Esophagus squamous epithelium (tissue), 4 donors: ENCODE measurements at regions not wholly inside any gene's neighbourhood (a gene's known extent, or its start where the extent isn't known, plus 50 kb on each side); places are given as distances from the start of the nearest gene placed in this dataset.

ENCODE experiments used
- POLR2A ChIP-seq, 4 donors: fragments of 450-650 bp; IDR thresholded peaks; one replicate each; pipeline ENCODE4 v1.6.1; 2017; ENCODE audit warnings: antibody characterized with exemption in 4 of 4, mild to moderate bottlenecking in 4 of 4, moderate library complexity in 3 of 4
- TF ChIP-seq, protein P1 (sequence below), 6 experiments: fragments of 450-650 bp in 4 of 6; fragments of 200-600 bp in 2 of 6; sonication (generic) in 2 of 6; IDR thresholded peaks; one replicate each; pipeline ENCODE4 v1.5.1; 2016 to 2019; ENCODE audit warnings: antibody characterized with exemption in 6 of 6, mild to moderate bottlenecking in 4 of 6, moderate library complexity in 4 of 6

DNA sequence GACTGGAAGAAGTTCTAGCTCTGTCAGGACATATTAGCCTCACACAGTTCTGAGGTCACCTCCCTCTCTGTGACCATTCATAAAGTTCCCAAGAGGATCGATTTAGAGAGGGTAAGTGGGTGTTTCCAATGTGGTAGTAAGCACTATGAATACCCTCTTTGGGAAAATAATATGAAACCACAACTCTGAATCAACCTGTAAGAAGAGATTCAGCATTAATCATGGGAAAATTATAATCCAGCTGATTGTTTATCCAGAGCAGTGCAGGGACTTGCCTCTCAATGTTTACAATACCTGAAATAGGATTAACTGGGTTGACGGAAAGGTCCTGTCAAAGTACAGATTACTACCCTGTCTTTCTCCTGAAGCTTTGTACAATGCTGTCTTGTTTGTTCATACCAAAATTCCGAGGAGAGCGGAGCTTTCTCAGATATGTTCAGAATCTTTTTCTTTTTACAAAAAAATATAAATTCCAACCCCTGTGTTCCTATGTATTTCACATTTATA, 302.9 kb upstream of the DPPA4 start:
- TF ChIP-seq, protein P1, sequence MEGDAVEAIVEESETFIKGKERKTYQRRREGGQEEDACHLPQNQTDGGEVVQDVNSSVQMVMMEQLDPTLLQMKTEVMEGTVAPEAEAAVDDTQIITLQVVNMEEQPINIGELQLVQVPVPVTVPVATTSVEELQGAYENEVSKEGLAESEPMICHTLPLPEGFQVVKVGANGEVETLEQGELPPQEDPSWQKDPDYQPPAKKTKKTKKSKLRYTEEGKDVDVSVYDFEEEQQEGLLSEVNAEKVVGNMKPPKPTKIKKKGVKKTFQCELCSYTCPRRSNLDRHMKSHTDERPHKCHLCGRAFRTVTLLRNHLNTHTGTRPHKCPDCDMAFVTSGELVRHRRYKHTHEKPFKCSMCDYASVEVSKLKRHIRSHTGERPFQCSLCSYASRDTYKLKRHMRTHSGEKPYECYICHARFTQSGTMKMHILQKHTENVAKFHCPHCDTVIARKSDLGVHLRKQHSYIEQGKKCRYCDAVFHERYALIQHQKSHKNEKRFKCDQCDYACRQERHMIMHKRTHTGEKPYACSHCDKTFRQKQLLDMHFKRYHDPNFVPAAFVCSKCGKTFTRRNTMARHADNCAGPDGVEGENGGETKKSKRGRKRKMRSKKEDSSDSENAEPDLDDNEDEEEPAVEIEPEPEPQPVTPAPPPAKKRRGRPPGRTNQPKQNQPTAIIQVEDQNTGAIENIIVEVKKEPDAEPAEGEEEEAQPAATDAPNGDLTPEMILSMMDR (IDR thresholded peaks at IDR 0.05) = no peak
- TF ChIP-seq POLR2A (IDR thresholded peaks at IDR 0.05) = no peak
